AG09319 (cell line): ENCODE measurements at regions not wholly inside any gene's neighbourhood (a gene's known extent, or its start where the extent isn't known, plus 50 kb on each side); places are given as distances from the start of the nearest gene placed in this dataset.
"Not testable (repeated sequence)": the region's sequence is repeated elsewhere in the genome, so short reads cannot be mapped to it uniquely, and the experiment has no call there.

ENCODE experiments used
- DNase-seq: peaks from one replicate; pipeline ENCODE4 v3.0.0-alpha.2; 2010; ENCODE audit warnings: low read depth; ENCODE audit errors: extremely low read depth
- CTCF ChIP-seq: IDR thresholded peaks from 2 replicates; pipeline ENCODE4 v1.5.1; 2011; ENCODE audit warnings: low read depth, mild to moderate bottlenecking, inconsistent platforms, low read length, moderate library complexity

GRCh38 chr22:25406510-25407210 lies 157.8 kb upstream of the GRK3 start:
- TF ChIP-seq CTCF: no peak
- DNase-seq: no peak

- no peak for TF ChIP-seq CTCF
- no peak for DNase-seq
Measured at GRCh38 chr22:25407226-25407858, 157.1 kb upstream of the GRK3 start.

GRCh38 chr22:25407859-25408229 lies 156.6 kb upstream of the GRK3 start:
- no peak for DNase-seq
- no peak for TF ChIP-seq CTCF

- no peak for DNase-seq
- no peak for TF ChIP-seq CTCF
Measured at GRCh38 chr22:25409240-25409639, 155.2 kb upstream of the GRK3 start.

GRCh38 chr22:25410849-25411248 lies 153.6 kb upstream of the GRK3 start:
- no peak for DNase-seq
- no peak for TF ChIP-seq CTCF

GRCh38 chr22:25413620-25414019 lies 150.9 kb upstream of the GRK3 start:
- DNase-seq: no peak
- no peak for TF ChIP-seq CTCF

GRCh38 chr22:25415731-25416130 lies 148.7 kb upstream of the GRK3 start:
- not testable (repeated sequence) for DNase-seq

- DNase-seq: not testable (repeated sequence)
Measured at GRCh38 chr22:25417826-25418225, 146.6 kb upstream of the GRK3 start.
